ENCODE measurements at regions not wholly inside any gene's neighbourhood (a gene's known extent, or its start where the extent isn't known, plus 50 kb on each side); places are given as distances from the start of the nearest gene placed in this dataset.

DNA sequence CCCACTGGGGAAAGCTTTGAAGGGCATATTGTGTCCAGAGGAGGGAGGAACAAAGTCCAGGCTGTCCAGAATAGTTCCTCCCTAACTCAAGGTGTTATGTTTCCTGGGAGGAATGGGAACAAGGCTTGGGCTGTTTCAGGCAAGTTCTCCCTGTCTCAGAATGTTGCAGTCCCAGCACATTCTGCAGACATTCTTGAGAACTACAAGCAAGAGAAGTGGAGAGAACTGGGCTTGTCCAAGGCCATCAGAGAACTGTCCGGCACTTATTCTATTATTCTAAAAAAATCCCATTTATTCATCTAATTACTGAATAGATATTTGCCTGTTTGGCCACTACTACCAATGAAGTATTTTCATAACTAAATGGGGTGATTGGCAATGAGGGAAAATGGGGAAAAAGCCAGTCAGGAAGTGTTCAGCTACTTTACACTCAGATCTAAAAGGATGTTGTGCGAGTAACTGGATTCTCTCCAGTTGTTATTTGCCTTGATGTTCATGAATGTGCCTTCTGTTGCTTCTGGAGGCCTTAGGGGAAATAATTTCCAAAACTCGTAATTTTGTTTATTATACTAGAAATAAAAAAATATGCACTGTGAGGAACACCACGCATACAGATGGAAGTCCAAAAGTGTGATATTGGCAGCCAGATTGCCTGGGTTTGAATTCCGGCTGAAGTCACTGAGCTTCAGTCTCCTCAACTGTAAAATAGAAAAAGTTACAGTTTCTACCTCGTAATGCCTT is 300.1 kb upstream of the RND3 start:
- Histone ChIP-seq H4K20me1 (ENCODE audit: insufficient read depth) (no peaks in the 10 kb centered on the region), H3K79me2 (ENCODE audit: insufficient read depth) (no peaks in the 10 kb centered on the region), H3K36me3 (ENCODE audit: low read depth) (no peaks in the 10 kb centered on the region), H3K4me3 (no peak overlapping the region), H2AFZ (no peak overlapping the region), H3K27ac (no peak overlapping the region), H3K9ac (no peak overlapping the region), H3K4me2 (ENCODE audit: unreplicated experiment) (no peak overlapping the region), H3K27me3 (replicated peaks; ENCODE audit: insufficient read depth) (no peaks in the 10 kb centered on the region), H3K9me3 (ENCODE audit: low read depth) (no peaks in the 10 kb centered on the region), H3K9me2 (ENCODE audit: insufficient read depth) (no peaks in the 10 kb centered on the region), H3F3A (ENCODE audit: insufficient read depth) (no peaks in the 10 kb centered on the region), H3K4me1 (ENCODE audit: insufficient read depth) (peaks cover 4% of the 10 kb centered on the region; the same call in 1 of the 2 replicates)
- TF ChIP-seq EZH2phosphoT487 (IDR thresholded peaks at IDR 0.05; ENCODE audit: insufficient read depth, low read depth) (no peak), EZH2 (IDR thresholded peaks at IDR 0.05; ENCODE audit: insufficient read depth, poor library complexity, severe bottlenecking) (no peak)
- WGBS, 2 experiments (ENCODE audit: low coverage in 1 of 2, low lambda C conversion rate in 2 of 2, missing lambda C conversion rate in 2 of 2) = 58 to 59% methylated on average over 6 of the region's 6 CpGs
- in situ Hi-C loops (cut with MboI) = no loop called here
- no peak for DNase-seq

GRCh38 chr2:150784389-150784788 is 296.9 kb upstream of the RND3 start:
- in situ Hi-C loops (cut with MboI) = no loop called here
- no peaks in the 10 kb centered on the region for H3K36me3 ChIP-seq (ENCODE audit: low read depth)
- H3F3A ChIP-seq (ENCODE audit: insufficient read depth) = no peaks in the 10 kb centered on the region
- no peaks in the 10 kb centered on the region for H3K9me3 ChIP-seq (ENCODE audit: low read depth)
- no peaks in the 10 kb centered on the region for H4K20me1 ChIP-seq (ENCODE audit: insufficient read depth)
- H3K9me2 ChIP-seq (ENCODE audit: insufficient read depth) = no peaks in the 10 kb centered on the region
- no peaks in the 10 kb centered on the region for H3K27me3 ChIP-seq (replicated peaks; ENCODE audit: insufficient read depth)
- TF ChIP-seq EZH2 (IDR thresholded peaks at IDR 0.05; ENCODE audit: insufficient read depth, poor library complexity, severe bottlenecking) (no peak), EZH2phosphoT487 (IDR thresholded peaks at IDR 0.05; ENCODE audit: insufficient read depth, low read depth) (no peak)
- no peak overlapping the region for H3K4me3 ChIP-seq
- 82 to 88% methylated on average over 3 of the region's 3 CpGs for WGBS, 2 experiments (ENCODE audit: low coverage in 1 of 2, low lambda C conversion rate in 2 of 2, missing lambda C conversion rate in 2 of 2)
- no peak for DNase-seq
- H2AFZ ChIP-seq = no peak overlapping the region
- H3K4me1 ChIP-seq (ENCODE audit: insufficient read depth) = peaks cover 4% of the 10 kb centered on the region; the same call in 1 of the 2 replicates
- no peak overlapping the region for H3K27ac ChIP-seq
- no peaks in the 10 kb centered on the region for H3K79me2 ChIP-seq (ENCODE audit: insufficient read depth)
- H3K4me2 ChIP-seq (ENCODE audit: unreplicated experiment) = no peak overlapping the region
- no peak overlapping the region for H3K9ac ChIP-seq

GRCh38 chr2:150783896-150784295 is 296.4 kb upstream of the RND3 start:
- Histone ChIP-seq H3K4me1 (ENCODE audit: insufficient read depth) (0 out of 2 replicates have a peak, but pooled peaks cover 4% of the 10 kb centered on the region), H3K9me2 (ENCODE audit: insufficient read depth) (no peaks in the 10 kb centered on the region), H3K27me3 (replicated peaks; ENCODE audit: insufficient read depth) (no peaks in the 10 kb centered on the region), H3K4me3 (no peak overlapping the region), H3K36me3 (ENCODE audit: low read depth) (no peaks in the 10 kb centered on the region), H2AFZ (no peak overlapping the region), H3K9ac (no peak overlapping the region), H4K20me1 (ENCODE audit: insufficient read depth) (no peaks in the 10 kb centered on the region), H3K9me3 (ENCODE audit: low read depth) (no peaks in the 10 kb centered on the region), H3K79me2 (ENCODE audit: insufficient read depth) (no peaks in the 10 kb centered on the region), H3K4me2 (ENCODE audit: unreplicated experiment) (no peak overlapping the region), H3F3A (ENCODE audit: insufficient read depth) (no peaks in the 10 kb centered on the region), H3K27ac (no peak overlapping the region)
- TF ChIP-seq EZH2 (IDR thresholded peaks at IDR 0.05; ENCODE audit: insufficient read depth, poor library complexity, severe bottlenecking) (no peak), EZH2phosphoT487 (IDR thresholded peaks at IDR 0.05; ENCODE audit: insufficient read depth, low read depth) (no peak)
- 90 to 92% methylated on average over 4 of the region's 4 CpGs for WGBS, 2 experiments (ENCODE audit: low coverage in 1 of 2, low lambda C conversion rate in 2 of 2, missing lambda C conversion rate in 2 of 2)
- no peak for DNase-seq
- in situ Hi-C loops (cut with MboI) = no loop called here

DNA sequence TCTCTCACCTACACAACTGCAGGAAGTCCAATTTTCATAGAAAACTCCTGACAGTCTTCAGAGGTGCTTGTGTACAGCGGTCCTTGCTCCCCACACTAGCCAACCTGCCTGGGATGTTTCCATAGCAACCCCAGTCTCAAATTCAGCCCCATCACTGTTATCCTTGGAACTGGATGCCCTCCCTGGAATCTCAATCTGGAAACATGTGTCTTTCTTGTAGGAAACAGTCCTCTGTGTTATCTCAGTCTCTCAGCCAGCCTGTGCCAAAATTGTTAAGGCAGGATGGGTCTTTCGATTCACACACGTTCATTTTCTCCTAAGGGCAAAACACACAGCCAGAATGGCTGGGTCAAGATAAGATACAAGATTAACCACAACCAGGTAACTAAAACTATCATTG is 295.5 kb upstream of the RND3 start:
- TF ChIP-seq EZH2 (IDR thresholded peaks at IDR 0.05; ENCODE audit: insufficient read depth, poor library complexity, severe bottlenecking) (no peak), EZH2phosphoT487 (IDR thresholded peaks at IDR 0.05; ENCODE audit: insufficient read depth, low read depth) (no peak)
- no peak overlapping the region for H2AFZ ChIP-seq
- WGBS, 2 experiments (ENCODE audit: low coverage in 1 of 2, low lambda C conversion rate in 2 of 2, missing lambda C conversion rate in 2 of 2) = 83 to 89% methylated on average over 3 of the region's 3 CpGs
- H3K4me2 ChIP-seq (ENCODE audit: unreplicated experiment) = no peak overlapping the region
- H3K79me2 ChIP-seq (ENCODE audit: insufficient read depth) = no peaks in the 10 kb centered on the region
- no peaks in the 10 kb centered on the region for H3K9me2 ChIP-seq (ENCODE audit: insufficient read depth)
- H3F3A ChIP-seq (ENCODE audit: insufficient read depth) = no peaks in the 10 kb centered on the region
- no peak overlapping the region for H3K9ac ChIP-seq
- H3K36me3 ChIP-seq (ENCODE audit: low read depth) = no peaks in the 10 kb centered on the region
- H3K27me3 ChIP-seq (replicated peaks; ENCODE audit: insufficient read depth) = no peaks in the 10 kb centered on the region
- no peak overlapping the region for H3K4me3 ChIP-seq
- no peaks in the 10 kb centered on the region for H3K4me1 ChIP-seq (ENCODE audit: insufficient read depth)
- H3K27ac ChIP-seq = no peak overlapping the region
- no peak for DNase-seq
- in situ Hi-C loops (cut with MboI) = no loop called here
- no peaks in the 10 kb centered on the region for H4K20me1 ChIP-seq (ENCODE audit: insufficient read depth)
- no peaks in the 10 kb centered on the region for H3K9me3 ChIP-seq (ENCODE audit: low read depth)
